GM13976 (cell line): ENCODE measurements at regions not wholly inside any gene's neighbourhood (a gene's known extent, or its start where the extent isn't known, plus 50 kb on each side); places are given as distances from the start of the nearest gene placed in this dataset.

Source experiments
- DNase-seq: peaks from one replicate; pipeline ENCODE4 v3.0.0; 2012; ENCODE audit warnings: low spot score
- CTCF ChIP-seq: IDR thresholded peaks from 2 replicates; pipeline ENCODE4 v1.5.1; 2012; ENCODE audit warnings: borderline replicate concordance, mild to moderate bottlenecking; ENCODE audit not compliant: insufficient read depth; ENCODE audit errors: extremely low read depth, missing control alignments, control extremely low read depth
- in situ Hi-C: fragments of 300-500 bp; cut with MboI; formaldehyde crosslinking; loops from one replicate; pipeline ENCODE4 v1.12.0; 2022; ENCODE audit warnings: low sequenced_read_pairs, mixed read lengths, inconsistent platforms; ENCODE audit not compliant: unreplicated experiment

GRCh38 chr10:88207121-88207546 is 343.7 kb downstream of the PTEN start:
- TF ChIP-seq CTCF = no peak
- in situ Hi-C loops = no loop called here
- no peak for DNase-seq

GRCh38 chr10:88209231-88209630 is 345.8 kb downstream of the PTEN start:
- in situ Hi-C loops = no loop called here
- DNase-seq = no peak
- no peak for TF ChIP-seq CTCF

GRCh38 chr10:88209837-88210561 is 346.6 kb downstream of the PTEN start:
- DNase-seq = no peak
- in situ Hi-C loops = no loop called here
- TF ChIP-seq CTCF = no peak

- DNase-seq = no peak
- TF ChIP-seq CTCF = no peak
- in situ Hi-C loops = no loop called here
Observed at GRCh38 chr10:88211230-88211629, 347.8 kb downstream of the PTEN start.

GRCh38 chr10:88212069-88212468 is 348.6 kb downstream of the PTEN start:
- DNase-seq = no peak
- in situ Hi-C loops = no loop called here
- TF ChIP-seq CTCF = no peak

GRCh38 chr10:88213065-88213605 is 349.7 kb downstream of the PTEN start:
- no peak for TF ChIP-seq CTCF
- in situ Hi-C loops = no loop called here
- no peak for DNase-seq
